ENCODE measurements at regions not wholly inside any gene's neighbourhood (a gene's known extent, or its start where the extent isn't known, plus 50 kb on each side); places are given as distances from the start of the nearest gene placed in this dataset.

- TF ChIP-seq CTCF (IDR thresholded peaks at IDR 0.05) (no peak), POLR2A (IDR thresholded peaks at IDR 0.05) (no peak)
Measured at GRCh38 chr9:8179381-8180053, 379.9 kb upstream of the DMAC1 start.
